ENCODE measurements at regions not wholly inside any gene's neighbourhood (a gene's known extent, or its start where the extent isn't known, plus 50 kb on each side); places are given as distances from the start of the nearest gene placed in this dataset.

DNA sequence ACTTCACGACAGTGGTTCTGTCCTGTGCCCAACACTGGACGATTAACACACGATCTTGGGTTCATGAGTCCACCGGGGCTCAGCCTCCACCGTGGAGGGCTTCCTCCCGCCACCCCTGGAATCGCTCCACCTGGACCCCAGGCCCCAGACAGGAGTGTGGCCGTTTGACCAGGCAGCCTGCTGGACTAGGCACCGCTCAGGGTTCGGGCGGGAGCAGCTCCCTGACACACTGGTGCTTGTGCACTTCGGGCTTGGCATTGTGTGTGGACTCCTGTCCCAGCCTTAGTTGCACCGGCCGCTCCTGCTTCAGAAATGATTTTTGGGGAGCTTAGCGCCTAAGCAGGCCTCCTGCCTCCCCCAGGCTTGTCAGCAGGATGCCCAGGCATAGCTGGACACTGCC lies 617.4 kb upstream of the SALL3 start:
- H3K27me3 ChIP-seq (ENCODE audit: control insufficient read depth in 5 of 5, insufficient read depth in 4 of 5, low read length in 5 of 5), result peaks cover 0 to 3% (median 0%) of the 10 kb centered on the region in 5 donors
- H3K4me1 ChIP-seq (ENCODE audit: control insufficient read depth in 5 of 5, insufficient read depth in 5 of 5, low read length in 5 of 5), result no peaks in the 10 kb centered on the region
- no peak overlapping the region for H3K9ac ChIP-seq (ENCODE audit: low read length in 5 of 5)
- H3K9me3 ChIP-seq (ENCODE audit: control insufficient read depth in 5 of 5, low read length in 5 of 5), result peaks cover 0 to 12% (median 0%) of the 10 kb centered on the region in 5 donors
- no peak overlapping the region for H3K4me3 ChIP-seq (ENCODE audit: low read depth in 1 of 5, low read length in 5 of 5)
- no peaks in the 10 kb centered on the region for H3K36me3 ChIP-seq (ENCODE audit: control insufficient read depth in 5 of 5, insufficient read depth in 5 of 5, low read length in 5 of 5)
- no peak overlapping the region for H3K27ac ChIP-seq (ENCODE audit: low read depth, low read length)

DNA sequence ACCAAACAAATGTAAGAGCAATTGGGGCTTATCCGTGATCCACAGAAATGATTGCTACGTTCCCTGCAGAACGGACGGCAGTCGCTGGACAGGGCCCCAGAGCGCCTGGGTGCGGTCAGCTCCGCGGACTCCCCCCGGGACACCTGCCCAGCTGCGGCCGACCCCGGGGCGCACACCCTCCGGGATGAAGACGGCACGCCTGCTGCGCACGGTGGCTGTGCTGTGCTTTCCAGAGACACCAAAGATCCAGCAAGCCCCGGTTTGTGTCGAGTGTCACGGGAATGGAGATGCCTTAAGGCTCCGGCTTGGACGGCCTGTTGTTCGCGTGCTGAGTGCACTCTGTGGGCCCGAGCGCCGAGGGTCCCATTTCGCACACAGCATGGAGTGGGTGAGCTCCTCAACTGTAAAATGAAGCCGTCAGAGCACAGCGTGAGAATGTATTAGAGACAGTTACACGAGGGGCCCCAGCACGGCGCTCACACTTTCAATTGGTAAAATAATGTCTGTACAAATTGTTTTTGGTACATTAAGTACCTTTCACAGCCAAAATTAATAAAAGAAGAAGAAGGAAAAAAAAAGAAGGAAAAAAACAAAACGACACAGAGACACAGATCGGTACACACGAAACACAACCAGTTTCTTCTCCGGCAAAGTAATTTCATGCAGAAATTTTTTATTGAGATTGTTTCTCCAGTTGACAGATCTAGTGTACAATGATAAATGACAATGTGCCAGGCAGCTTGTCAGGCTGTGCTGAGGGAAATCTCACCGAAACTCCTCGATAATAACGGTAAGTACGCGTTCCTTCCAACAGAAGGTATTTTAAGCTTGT lies 615.8 kb upstream of the SALL3 start:
- no peaks in the 10 kb centered on the region for H3K36me3 ChIP-seq (ENCODE audit: control insufficient read depth in 5 of 5, insufficient read depth in 5 of 5, low read length in 5 of 5)
- H3K27me3 ChIP-seq (ENCODE audit: control insufficient read depth in 5 of 5, insufficient read depth in 4 of 5, low read length in 5 of 5), result peaks cover 0 to 3% (median 0%) of the 10 kb centered on the region in 5 donors

GRCh38 chr18:78364388-78364960 lies 615.1 kb upstream of the SALL3 start:
- Histone ChIP-seq H3K4me1 (ENCODE audit: control insufficient read depth in 5 of 5, insufficient read depth in 5 of 5, low read length in 5 of 5) (no peaks in the 10 kb centered on the region), H3K36me3 (ENCODE audit: control insufficient read depth in 5 of 5, insufficient read depth in 5 of 5, low read length in 5 of 5) (no peaks in the 10 kb centered on the region), H3K4me3 (ENCODE audit: low read depth in 1 of 5, low read length in 5 of 5) (no peak overlapping the region), H3K27ac (ENCODE audit: low read depth, low read length) (no peak overlapping the region), H3K9me3 (ENCODE audit: control insufficient read depth in 5 of 5, low read length in 5 of 5) (peaks cover 0 to 11% (median 3%) of the 10 kb centered on the region in 5 donors), H3K9ac (ENCODE audit: low read length in 5 of 5) (no peak overlapping the region), H3K27me3 (ENCODE audit: control insufficient read depth in 5 of 5, insufficient read depth in 4 of 5, low read length in 5 of 5) (peaks cover 0 to 7% (median 0%) of the 10 kb centered on the region in 5 donors)

More for the DNA sequence above, 615.8 kb upstream of the SALL3 start:
- Histone ChIP-seq H3K9me3 (ENCODE audit: control insufficient read depth in 5 of 5, low read length in 5 of 5) (peaks cover 0 to 5% (median 0%) of the 10 kb centered on the region in 5 donors), H3K27ac (ENCODE audit: low read depth, low read length) (no peak overlapping the region), H3K4me3 (ENCODE audit: low read depth in 1 of 5, low read length in 5 of 5) (no peak overlapping the region), H3K9ac (ENCODE audit: low read length in 5 of 5) (no peak overlapping the region), H3K4me1 (ENCODE audit: control insufficient read depth in 5 of 5, insufficient read depth in 5 of 5, low read length in 5 of 5) (no peaks in the 10 kb centered on the region)

DNA sequence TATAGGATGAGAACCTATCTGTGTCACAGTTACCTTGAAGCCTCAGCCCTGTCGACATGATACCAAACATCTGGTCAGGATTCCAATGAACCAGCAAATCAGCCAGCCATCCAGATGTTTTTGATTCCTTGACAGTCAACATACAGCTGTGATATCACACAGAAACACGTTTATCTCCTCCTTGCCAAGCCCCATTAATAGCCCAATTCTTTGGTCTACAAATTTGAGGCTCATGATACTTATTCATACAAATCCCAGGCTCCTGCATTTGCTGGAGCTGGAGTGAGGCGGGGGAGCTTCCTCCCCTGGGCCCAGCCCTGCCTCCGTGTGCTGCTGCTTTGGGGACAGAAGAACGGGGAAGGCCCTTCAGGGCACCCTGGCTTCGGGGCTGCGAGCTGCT lies 611.6 kb upstream of the SALL3 start:
- Histone ChIP-seq H3K27me3 (ENCODE audit: control insufficient read depth in 5 of 5, insufficient read depth in 4 of 5, low read length in 5 of 5) (peaks cover 0 to 7% (median 0%) of the 10 kb centered on the region in 5 donors), H3K4me3 (ENCODE audit: low read depth in 1 of 5, low read length in 5 of 5) (no peak overlapping the region), H3K9ac (ENCODE audit: low read length in 5 of 5) (no peak overlapping the region), H3K27ac (ENCODE audit: low read depth, low read length) (no peak overlapping the region), H3K4me1 (ENCODE audit: control insufficient read depth in 5 of 5, insufficient read depth in 5 of 5, low read length in 5 of 5) (no peaks in the 10 kb centered on the region), H3K9me3 (ENCODE audit: control insufficient read depth in 5 of 5, low read length in 5 of 5) (peaks cover 0 to 6% (median 3%) of the 10 kb centered on the region in 5 donors), H3K36me3 (ENCODE audit: control insufficient read depth in 5 of 5, insufficient read depth in 5 of 5, low read length in 5 of 5) (no peaks in the 10 kb centered on the region)

DNA sequence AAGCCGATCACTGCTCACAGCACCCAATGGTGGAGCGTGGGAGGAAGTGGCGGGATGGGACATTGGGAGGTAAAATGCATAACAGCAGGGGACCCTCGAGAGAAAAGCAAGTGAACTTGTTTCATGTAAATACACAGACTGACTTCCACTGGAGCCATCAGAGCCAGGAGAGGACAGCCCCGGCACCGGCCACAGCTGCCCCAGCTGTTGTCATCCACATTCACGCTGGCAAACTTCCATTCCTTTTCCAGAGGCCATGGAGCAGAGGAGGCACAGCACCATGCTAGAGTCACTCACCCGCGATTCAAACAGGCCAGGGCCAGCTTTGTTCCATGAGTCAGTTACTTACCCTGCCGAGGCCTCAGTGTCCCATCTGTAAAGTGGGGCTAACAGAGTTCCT lies 610.9 kb upstream of the SALL3 start:
- Histone ChIP-seq H3K27ac (ENCODE audit: low read depth, low read length) (no peak overlapping the region), H3K36me3 (ENCODE audit: control insufficient read depth in 5 of 5, insufficient read depth in 5 of 5, low read length in 5 of 5) (no peaks in the 10 kb centered on the region), H3K9me3 (ENCODE audit: control insufficient read depth in 5 of 5, low read length in 5 of 5) (peaks cover 0 to 7% (median 5%) of the 10 kb centered on the region in 5 donors), H3K4me1 (ENCODE audit: control insufficient read depth in 5 of 5, insufficient read depth in 5 of 5, low read length in 5 of 5) (no peaks in the 10 kb centered on the region), H3K27me3 (ENCODE audit: control insufficient read depth in 5 of 5, insufficient read depth in 4 of 5, low read length in 5 of 5) (peaks cover 0 to 7% (median 0%) of the 10 kb centered on the region in 5 donors), H3K9ac (ENCODE audit: low read length in 5 of 5) (no peak overlapping the region), H3K4me3 (ENCODE audit: low read depth in 1 of 5, low read length in 5 of 5) (no peak overlapping the region)

DNA sequence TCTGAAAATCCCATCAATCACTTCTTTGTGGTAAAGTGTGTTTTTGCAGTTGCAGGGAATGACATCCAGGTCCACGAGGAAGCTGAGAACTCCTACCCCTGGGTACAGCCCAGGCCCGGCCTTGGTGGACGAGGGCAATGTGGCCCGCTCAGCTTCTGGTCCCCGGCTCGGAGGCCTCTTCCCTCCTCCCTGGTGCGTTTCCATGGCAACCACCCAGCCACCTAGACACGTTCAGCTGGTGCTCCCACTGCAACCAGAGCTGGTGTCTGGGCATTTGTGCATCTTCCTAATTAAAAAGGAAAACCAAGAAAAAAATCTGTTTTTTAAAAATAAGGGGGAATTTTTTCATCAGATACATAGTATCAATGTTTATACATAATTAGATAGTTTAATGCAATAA lies 603.6 kb upstream of the SALL3 start:
- no peaks in the 10 kb centered on the region for H3K4me1 ChIP-seq (ENCODE audit: control insufficient read depth in 5 of 5, insufficient read depth in 5 of 5, low read length in 5 of 5)
- no peak overlapping the region for H3K4me3 ChIP-seq (ENCODE audit: low read depth in 1 of 5, low read length in 5 of 5)
- H3K36me3 ChIP-seq (ENCODE audit: control insufficient read depth in 5 of 5, insufficient read depth in 5 of 5, low read length in 5 of 5), result no peaks in the 10 kb centered on the region
- H3K27me3 ChIP-seq (ENCODE audit: control insufficient read depth in 5 of 5, insufficient read depth in 4 of 5, low read length in 5 of 5), result no peaks in the 10 kb centered on the region
- H3K27ac ChIP-seq (ENCODE audit: low read depth, low read length), result no peak overlapping the region
- no peak overlapping the region for H3K9ac ChIP-seq (ENCODE audit: low read length in 5 of 5)
- peaks cover 0 to 5% (median 0%) of the 10 kb centered on the region in 5 donors for H3K9me3 ChIP-seq (ENCODE audit: control insufficient read depth in 5 of 5, low read length in 5 of 5)

DNA sequence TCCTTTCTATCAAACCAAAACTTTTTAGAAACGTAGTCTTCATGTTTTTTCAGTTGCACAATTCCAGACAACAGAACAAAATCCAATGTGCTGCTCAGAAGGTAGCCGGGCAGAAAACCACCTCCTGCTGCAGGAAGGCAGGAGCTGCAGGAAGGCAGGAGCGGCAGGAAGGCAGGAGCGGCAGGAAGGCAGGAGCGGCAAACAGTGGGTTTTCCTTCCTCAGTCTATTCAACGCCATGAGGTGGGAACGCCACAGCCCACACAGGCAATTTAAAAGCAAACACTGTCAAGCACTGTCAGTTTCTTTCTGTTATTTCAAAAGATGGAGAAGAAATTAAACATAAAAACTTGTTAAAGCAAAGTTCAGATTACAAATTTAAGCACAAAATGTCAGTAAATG lies 601.2 kb upstream of the SALL3 start:
- Histone ChIP-seq H3K27ac (ENCODE audit: low read depth, low read length) (no peak overlapping the region), H3K9me3 (ENCODE audit: control insufficient read depth in 5 of 5, low read length in 5 of 5) (peaks cover 0 to 3% (median 0%) of the 10 kb centered on the region in 5 donors), H3K9ac (ENCODE audit: low read length in 5 of 5) (no peak overlapping the region), H3K4me1 (ENCODE audit: control insufficient read depth in 5 of 5, insufficient read depth in 5 of 5, low read length in 5 of 5) (no peaks in the 10 kb centered on the region), H3K4me3 (ENCODE audit: low read depth in 1 of 5, low read length in 5 of 5) (no peak overlapping the region), H3K36me3 (ENCODE audit: control insufficient read depth in 5 of 5, insufficient read depth in 5 of 5, low read length in 5 of 5) (no peaks in the 10 kb centered on the region), H3K27me3 (ENCODE audit: control insufficient read depth in 5 of 5, insufficient read depth in 4 of 5, low read length in 5 of 5) (no peaks in the 10 kb centered on the region)

GRCh38 chr18:78378983-78379382 lies 600.6 kb upstream of the SALL3 start:
- Histone ChIP-seq H3K36me3 (ENCODE audit: control insufficient read depth in 5 of 5, insufficient read depth in 5 of 5, low read length in 5 of 5) (no peaks in the 10 kb centered on the region), H3K4me1 (ENCODE audit: control insufficient read depth in 5 of 5, insufficient read depth in 5 of 5, low read length in 5 of 5) (no peaks in the 10 kb centered on the region), H3K27ac (ENCODE audit: low read depth, low read length) (no peak overlapping the region), H3K27me3 (ENCODE audit: control insufficient read depth in 5 of 5, insufficient read depth in 4 of 5, low read length in 5 of 5) (no peaks in the 10 kb centered on the region), H3K9ac (ENCODE audit: low read length in 5 of 5) (no peak overlapping the region), H3K9me3 (ENCODE audit: control insufficient read depth in 5 of 5, low read length in 5 of 5) (peaks cover 0 to under 1% (median 0%) of the 10 kb centered on the region in 5 donors), H3K4me3 (ENCODE audit: low read depth in 1 of 5, low read length in 5 of 5) (no peak overlapping the region)

- peaks cover 0 to 11% (median 3%) of the 10 kb centered on the region in 5 donors for H3K9me3 ChIP-seq (ENCODE audit: control insufficient read depth in 5 of 5, low read length in 5 of 5)
- H3K9ac ChIP-seq (ENCODE audit: low read length in 5 of 5), result no peak overlapping the region
- H3K4me1 ChIP-seq (ENCODE audit: control insufficient read depth in 5 of 5, insufficient read depth in 5 of 5, low read length in 5 of 5), result no peaks in the 10 kb centered on the region
- no peak overlapping the region for H3K27ac ChIP-seq (ENCODE audit: low read depth, low read length)
- H3K4me3 ChIP-seq (ENCODE audit: low read depth in 1 of 5, low read length in 5 of 5), result no peak overlapping the region
- no peaks in the 10 kb centered on the region for H3K36me3 ChIP-seq (ENCODE audit: control insufficient read depth in 5 of 5, insufficient read depth in 5 of 5, low read length in 5 of 5)
- H3K27me3 ChIP-seq (ENCODE audit: control insufficient read depth in 5 of 5, insufficient read depth in 4 of 5, low read length in 5 of 5), result peaks cover 0 to 4% (median 0%) of the 10 kb centered on the region in 5 donors
Measured at GRCh38 chr18:78390348-78390951, 589.2 kb upstream of the SALL3 start.

DNA sequence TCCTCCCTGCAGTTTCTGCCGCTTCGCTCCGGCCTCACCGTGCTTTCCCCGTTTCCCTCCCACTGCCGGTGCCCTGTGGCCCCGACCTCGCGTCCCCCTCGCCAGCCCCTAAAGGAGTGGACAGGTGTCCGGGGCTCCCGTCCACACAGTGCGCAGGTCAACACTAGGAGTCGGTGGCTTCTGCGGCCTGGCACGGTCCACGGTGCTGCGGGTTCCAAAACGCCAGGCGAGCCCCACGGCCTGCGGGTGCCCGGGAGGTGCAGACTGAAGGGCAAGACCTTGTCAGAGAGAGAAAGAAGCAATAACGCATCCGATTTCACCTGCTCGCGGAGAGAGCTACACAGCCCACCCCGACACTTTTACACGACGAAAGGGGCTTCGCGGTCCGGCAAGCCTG lies 588.7 kb upstream of the SALL3 start:
- H3K36me3 ChIP-seq (ENCODE audit: control insufficient read depth in 5 of 5, insufficient read depth in 5 of 5, low read length in 5 of 5), result no peaks in the 10 kb centered on the region
- H3K27ac ChIP-seq (ENCODE audit: low read depth, low read length), result no peak overlapping the region
- peaks cover 0 to 11% (median 3%) of the 10 kb centered on the region in 5 donors for H3K9me3 ChIP-seq (ENCODE audit: control insufficient read depth in 5 of 5, low read length in 5 of 5)
- H3K27me3 ChIP-seq (ENCODE audit: control insufficient read depth in 5 of 5, insufficient read depth in 4 of 5, low read length in 5 of 5), result peaks cover 0 to 4% (median 0%) of the 10 kb centered on the region in 5 donors
- no peak overlapping the region for H3K4me3 ChIP-seq (ENCODE audit: low read depth in 1 of 5, low read length in 5 of 5)
- no peak overlapping the region for H3K9ac ChIP-seq (ENCODE audit: low read length in 5 of 5)
- no peaks in the 10 kb centered on the region for H3K4me1 ChIP-seq (ENCODE audit: control insufficient read depth in 5 of 5, insufficient read depth in 5 of 5, low read length in 5 of 5)
